Osteocyte (in vitro differentiated cells): ENCODE measurements at regions not wholly inside any gene's neighbourhood (a gene's known extent, or its start where the extent isn't known, plus 50 kb on each side); places are given as distances from the start of the nearest gene placed in this dataset.

Experiments used
- DNase-seq: peaks from one replicate; pipeline ENCODE4 v3.0.0; 2021; ENCODE audit warnings: mixed read lengths; ENCODE audit not compliant: unreplicated experiment; ENCODE audit errors: extremely low spot score
- H3K27ac Mint-ChIP-seq: one replicate; pipeline ENCODE4 v1.8.0; 2021; ENCODE audit warnings: mild to moderate bottlenecking, mixed read lengths; ENCODE audit not compliant: unreplicated experiment
- H3K27me3 Mint-ChIP-seq: one replicate; pipeline ENCODE4 v1.8.0; 2021; ENCODE audit warnings: mixed read lengths; ENCODE audit not compliant: unreplicated experiment
- H3K36me3 Mint-ChIP-seq: one replicate; pipeline ENCODE4 v1.8.0; 2021; ENCODE audit warnings: mixed read lengths; ENCODE audit not compliant: unreplicated experiment
- H3K4me1 Mint-ChIP-seq: one replicate; pipeline ENCODE4 v1.8.0; 2021; ENCODE audit warnings: mixed read lengths; ENCODE audit not compliant: unreplicated experiment
- H3K4me3 Mint-ChIP-seq: one replicate; pipeline ENCODE4 v1.8.0; 2021; ENCODE audit warnings: mild to moderate bottlenecking, moderate library complexity, mixed read lengths; ENCODE audit not compliant: unreplicated experiment
- H3K9me3 Mint-ChIP-seq: one replicate; pipeline ENCODE4 v1.8.0; 2021; ENCODE audit warnings: mixed read lengths; ENCODE audit not compliant: unreplicated experiment
- CTCF ChIP-seq: fragments of 200-600 bp; sonication (generic); IDR thresholded peaks from 2 replicates; pipeline ENCODE4 v1.5.0; 2021; ENCODE audit warnings: antibody characterized with exemption, mild to moderate bottlenecking, moderate library complexity

GRCh38 chr3:168997488-168997887 lies 666.0 kb downstream of the MECOM start:
- Mint-ChIP-seq H3K27me3 (peaks cover 3% of the 10 kb centered on the region), H3K36me3 (no peaks in the 10 kb centered on the region), H3K9me3 (no peaks in the 10 kb centered on the region), H3K27ac (no peak overlapping the region), H3K4me3 (no peak overlapping the region), H3K4me1 (no peaks in the 10 kb centered on the region)
- TF ChIP-seq CTCF = no peak
- no peak for DNase-seq

GRCh38 chr3:168996622-168997021 lies 666.9 kb downstream of the MECOM start:
- no peaks in the 10 kb centered on the region for H3K9me3 Mint-ChIP-seq
- no peaks in the 10 kb centered on the region for H3K27me3 Mint-ChIP-seq
- no peak overlapping the region for H3K4me3 Mint-ChIP-seq
- no peak for DNase-seq
- H3K4me1 Mint-ChIP-seq = no peaks in the 10 kb centered on the region
- H3K27ac Mint-ChIP-seq = no peak overlapping the region
- no peaks in the 10 kb centered on the region for H3K36me3 Mint-ChIP-seq
- TF ChIP-seq CTCF = no peak

- Mint-ChIP-seq H3K27ac (no peak overlapping the region), H3K4me3 (no peak overlapping the region), H3K9me3 (no peaks in the 10 kb centered on the region), H3K27me3 (no peaks in the 10 kb centered on the region), H3K36me3 (no peaks in the 10 kb centered on the region), H3K4me1 (no peaks in the 10 kb centered on the region)
- no peak for TF ChIP-seq CTCF
- no peak for DNase-seq
Observed at GRCh38 chr3:168995129-168995528, 668.4 kb downstream of the MECOM start.

GRCh38 chr3:168991803-168992202 lies 671.7 kb downstream of the MECOM start:
- DNase-seq = no peak
- Mint-ChIP-seq H3K27ac (no peak overlapping the region), H3K36me3 (no peaks in the 10 kb centered on the region), H3K4me3 (no peak overlapping the region), H3K9me3 (no peaks in the 10 kb centered on the region), H3K4me1 (no peaks in the 10 kb centered on the region), H3K27me3 (no peaks in the 10 kb centered on the region)
- no peak for TF ChIP-seq CTCF

- H3K36me3 Mint-ChIP-seq = no peaks in the 10 kb centered on the region
- H3K27me3 Mint-ChIP-seq = peaks cover 2% of the 10 kb centered on the region
- no peak for DNase-seq
- no peaks in the 10 kb centered on the region for H3K9me3 Mint-ChIP-seq
- no peak overlapping the region for H3K4me3 Mint-ChIP-seq
- no peak overlapping the region for H3K27ac Mint-ChIP-seq
- H3K4me1 Mint-ChIP-seq = no peaks in the 10 kb centered on the region
- TF ChIP-seq CTCF = no peak
Observed at GRCh38 chr3:168990621-168991020, 672.9 kb downstream of the MECOM start.
